NB4 (cell line): ENCODE measurements at regions not wholly inside any gene's neighbourhood (a gene's known extent, or its start where the extent isn't known, plus 50 kb on each side); places are given as distances from the start of the nearest gene placed in this dataset.

Source experiments
- POLR2A ChIP-seq: IDR thresholded peaks from 2 replicates; pipeline ENCODE4 v1.6.1; 2011; ENCODE audit warnings: mild to moderate bottlenecking; ENCODE audit not compliant: insufficient read length; ENCODE audit errors: extremely low read depth
- TF ChIP-seq, protein P1 (sequence below): IDR thresholded peaks from one replicate; pipeline ENCODE4 v1.5.1; 2012; ENCODE audit warnings: low read depth, low read length

DNA sequence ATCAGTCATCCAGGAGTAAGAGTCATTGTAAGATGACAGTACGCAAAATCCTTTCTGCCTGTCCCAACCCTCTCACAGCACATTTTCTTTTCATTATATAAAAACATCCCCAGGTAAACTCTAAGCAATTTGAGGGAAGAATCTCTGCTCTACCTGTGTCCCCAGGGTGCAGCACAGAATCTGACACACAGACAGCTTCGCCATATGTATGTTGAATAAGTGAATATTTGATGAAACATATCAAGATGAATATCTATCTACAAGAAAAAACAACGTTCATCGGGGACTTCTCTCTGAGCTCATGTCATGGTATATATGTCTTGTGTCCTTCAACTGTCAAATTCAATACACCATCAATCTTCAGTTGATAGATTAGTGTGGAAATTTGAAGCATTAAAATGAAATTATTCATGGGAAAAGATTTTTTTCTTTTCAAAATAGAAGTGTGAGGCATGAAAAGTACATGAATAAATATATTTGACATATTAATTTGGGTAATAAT lies 94.5 kb upstream of the KYNU start:
- TF ChIP-seq, protein P1, sequence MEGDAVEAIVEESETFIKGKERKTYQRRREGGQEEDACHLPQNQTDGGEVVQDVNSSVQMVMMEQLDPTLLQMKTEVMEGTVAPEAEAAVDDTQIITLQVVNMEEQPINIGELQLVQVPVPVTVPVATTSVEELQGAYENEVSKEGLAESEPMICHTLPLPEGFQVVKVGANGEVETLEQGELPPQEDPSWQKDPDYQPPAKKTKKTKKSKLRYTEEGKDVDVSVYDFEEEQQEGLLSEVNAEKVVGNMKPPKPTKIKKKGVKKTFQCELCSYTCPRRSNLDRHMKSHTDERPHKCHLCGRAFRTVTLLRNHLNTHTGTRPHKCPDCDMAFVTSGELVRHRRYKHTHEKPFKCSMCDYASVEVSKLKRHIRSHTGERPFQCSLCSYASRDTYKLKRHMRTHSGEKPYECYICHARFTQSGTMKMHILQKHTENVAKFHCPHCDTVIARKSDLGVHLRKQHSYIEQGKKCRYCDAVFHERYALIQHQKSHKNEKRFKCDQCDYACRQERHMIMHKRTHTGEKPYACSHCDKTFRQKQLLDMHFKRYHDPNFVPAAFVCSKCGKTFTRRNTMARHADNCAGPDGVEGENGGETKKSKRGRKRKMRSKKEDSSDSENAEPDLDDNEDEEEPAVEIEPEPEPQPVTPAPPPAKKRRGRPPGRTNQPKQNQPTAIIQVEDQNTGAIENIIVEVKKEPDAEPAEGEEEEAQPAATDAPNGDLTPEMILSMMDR: no peak
- no peak for TF ChIP-seq POLR2A
